IPS-NIHi7 (cell line): ENCODE measurements at regions not wholly inside any gene's neighbourhood (a gene's known extent, or its start where the extent isn't known, plus 50 kb on each side); places are given as distances from the start of the nearest gene placed in this dataset.

ENCODE experiments used
- DNase-seq: peaks from one replicate; pipeline ENCODE4 v3.0.0; 2012; ENCODE audit warnings: mixed read lengths; ENCODE audit errors: extremely low spot score

DNA sequence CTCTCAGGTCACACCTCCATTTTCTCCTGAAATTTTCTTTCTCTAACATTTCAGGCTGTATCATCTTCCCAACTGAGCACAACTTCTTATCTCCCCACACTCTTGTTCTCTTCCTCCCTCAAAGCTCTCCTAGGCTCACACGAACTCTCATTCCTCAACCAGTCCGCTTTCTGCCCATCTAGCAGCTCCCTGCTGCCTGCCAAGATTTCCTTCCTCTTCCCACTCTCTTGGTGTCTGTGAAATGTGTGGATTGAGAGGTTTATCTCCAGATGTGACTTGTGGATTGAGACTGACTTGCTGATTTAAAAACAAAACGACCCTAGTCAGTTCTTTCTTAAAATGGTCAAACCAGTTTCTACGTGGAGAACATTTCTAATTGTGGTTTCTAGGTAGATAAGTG, 106.3 kb downstream of the MTNR1B start:
- no peak for DNase-seq

DNA sequence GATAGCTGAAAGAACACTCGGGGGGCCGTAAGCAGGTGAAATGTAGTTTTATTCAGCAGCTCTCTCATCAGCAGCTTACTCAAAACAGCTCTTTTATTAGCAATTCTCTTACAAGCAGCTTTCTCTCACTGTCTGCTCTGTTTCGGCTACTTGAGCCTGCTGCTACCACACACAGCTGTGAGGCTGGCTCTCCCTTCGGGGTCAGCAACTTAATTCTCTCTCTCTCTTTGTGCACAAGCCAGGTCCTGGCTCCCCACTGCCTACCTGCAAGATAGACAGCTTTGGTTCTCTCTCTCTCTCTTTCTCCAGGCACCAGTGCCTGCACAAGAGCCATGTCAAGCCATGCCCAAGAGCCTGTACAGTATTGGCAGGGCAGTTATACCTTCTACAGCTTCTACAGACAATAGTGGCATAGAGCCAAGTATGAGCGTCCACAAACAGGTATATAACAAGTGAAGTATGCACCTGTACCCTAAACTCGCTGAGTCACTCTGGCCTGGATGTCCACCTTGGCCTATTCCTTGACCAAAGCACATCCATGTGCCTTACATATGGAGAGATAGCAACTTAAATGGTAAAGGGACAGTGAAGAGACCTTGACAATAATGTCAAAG, 110.8 kb downstream of the MTNR1B start:
- DNase-seq, result no peak

DNA sequence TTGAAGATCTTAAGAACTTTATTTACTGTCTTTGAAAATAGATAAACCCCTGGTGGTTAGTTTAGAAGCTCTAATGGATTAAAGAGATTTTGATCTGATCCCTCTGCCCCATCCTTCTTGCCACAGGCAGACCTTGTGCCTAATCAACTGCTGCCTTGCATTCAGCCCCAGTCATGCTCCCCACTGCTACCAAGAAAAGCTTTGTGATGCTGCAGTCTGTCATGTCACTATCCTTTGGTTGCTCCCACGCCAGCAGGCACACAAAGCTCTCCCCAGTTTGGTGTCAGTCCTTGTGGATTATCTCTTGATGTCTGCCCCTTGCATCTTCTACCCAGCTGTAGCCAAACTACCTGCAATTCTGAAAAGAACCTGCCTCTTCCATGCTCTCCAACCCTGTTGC, 112.2 kb downstream of the MTNR1B start:
- DNase-seq, result peak; percentile 28

DNA sequence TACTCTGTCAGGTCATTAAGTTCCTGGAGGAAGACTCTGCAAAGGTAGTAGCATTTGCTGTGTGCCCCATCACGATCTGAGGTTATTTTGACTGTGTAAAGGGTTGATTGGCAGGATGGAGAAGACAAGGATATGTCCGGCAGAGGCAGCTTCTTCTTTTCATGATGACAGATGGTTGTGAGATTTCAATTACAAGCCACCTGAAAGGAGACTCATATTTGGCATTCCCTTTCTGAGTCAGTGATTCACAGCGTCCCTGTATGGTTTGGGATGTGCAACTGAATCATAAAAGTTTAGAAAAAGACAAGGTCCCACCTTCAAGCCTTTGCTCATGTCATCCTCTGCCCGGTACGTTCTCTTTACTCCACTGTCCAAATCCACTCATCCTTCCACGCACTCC, 113.4 kb downstream of the MTNR1B start:
- no peak for DNase-seq

DNA sequence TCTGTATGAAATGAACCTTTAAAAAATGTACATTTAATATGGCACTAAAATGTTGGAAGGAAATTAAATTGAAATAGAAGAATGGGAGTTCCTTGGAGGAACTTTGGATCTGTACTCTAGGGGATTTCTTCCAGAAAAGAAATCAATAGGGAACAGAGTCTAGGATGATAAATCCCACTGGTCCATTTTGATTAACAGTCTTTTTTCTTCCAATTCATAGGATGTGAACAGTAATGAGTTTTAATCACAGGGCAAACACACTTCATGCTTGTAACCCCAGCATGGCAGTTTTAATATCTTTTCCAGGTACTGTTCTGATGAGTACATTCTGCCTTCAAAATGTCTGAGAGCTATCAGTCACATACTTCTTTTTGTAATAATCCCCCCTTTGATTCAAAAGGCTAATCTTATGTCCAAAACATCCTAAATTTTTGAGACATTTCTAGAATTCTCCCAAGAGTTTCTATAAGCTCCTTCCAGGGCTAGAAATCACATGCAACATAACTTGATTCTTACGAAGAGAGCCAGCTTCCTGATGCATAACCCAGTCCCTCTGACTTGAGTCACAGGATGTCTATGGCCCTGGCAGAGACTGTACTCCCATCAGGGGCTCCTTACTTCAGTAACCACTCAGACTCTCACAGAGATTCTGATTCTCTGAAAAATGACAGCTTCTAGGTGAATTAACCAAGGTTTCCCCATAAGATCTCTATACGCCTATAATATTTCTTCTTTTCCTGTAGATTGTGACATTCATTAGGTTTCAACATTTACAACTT, 112.9 kb downstream of the SLC36A4 start:
- DNase-seq, result no peak

DNA sequence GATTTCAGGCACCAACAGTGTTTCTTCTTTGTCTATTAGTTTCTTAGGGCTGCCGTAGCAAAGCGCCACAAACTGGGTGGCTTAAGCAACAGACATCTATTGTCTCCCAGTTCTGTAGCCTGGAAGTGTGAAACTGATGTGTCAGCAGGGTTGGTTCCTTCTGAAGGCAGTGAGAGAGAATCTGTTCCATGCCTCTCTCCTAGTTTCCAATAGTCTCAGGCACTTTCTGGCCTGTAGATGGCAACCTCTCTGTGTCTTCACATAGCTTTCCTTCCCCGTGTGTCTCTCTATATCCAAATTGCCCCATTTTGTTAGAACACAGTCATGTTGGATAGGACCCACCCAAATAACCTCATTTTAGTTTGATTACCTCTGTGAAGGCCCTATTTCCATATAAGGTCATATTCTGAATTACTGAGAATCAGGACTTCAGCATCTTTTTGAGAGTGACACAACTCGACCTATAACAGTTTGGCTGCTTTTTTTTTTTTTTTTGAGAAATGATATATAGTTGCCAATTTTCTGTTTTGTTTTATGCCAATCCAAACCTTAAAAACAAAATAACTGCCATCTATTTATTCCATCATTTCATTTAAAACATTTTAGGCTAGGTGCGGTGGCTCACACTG, 108.2 kb downstream of the SLC36A4 start:
- peak; percentile 61 for DNase-seq
